Activated CD4-positive, CD25-positive, alpha-beta regulatory T cell treated with anti-CD3 and anti-CD28 coated beads, Interleukin-2, amount 50 U/mL, for 24 hours (primary cell): ENCODE measurements at regions not wholly inside any gene's neighbourhood (a gene's known extent, or its start where the extent isn't known, plus 50 kb on each side); places are given as distances from the start of the nearest gene placed in this dataset.
"Not testable (repeated sequence)": the region's sequence is repeated elsewhere in the genome, so short reads cannot be mapped to it uniquely, and the experiment has no call there.

Source experiments
- ATAC-seq, 2 donors: fragments of 150-1000 bp; cut with Tn5 transposase; one replicate each; pipeline ENCODE4 v1.10.0; 2021; ENCODE audit warnings: mild to moderate bottlenecking in 1 of 2, moderate library complexity in 1 of 2

- no peak for ATAC-seq
These were observed 336.3 kb upstream of the NOX3 start for GRCh38 chr6:155791891-155792290.

GRCh38 chr6:155791186-155791585 is 335.5 kb upstream of the NOX3 start:
- ATAC-seq: no peak

GRCh38 chr6:155787168-155787567 is 331.5 kb upstream of the NOX3 start:
- ATAC-seq: no peak

- no peak for ATAC-seq
These were observed 330.9 kb upstream of the NOX3 start for GRCh38 chr6:155786528-155786927.

- ATAC-seq: no peak
These were observed 327.3 kb upstream of the NOX3 start for GRCh38 chr6:155782739-155783459.

- no peak for ATAC-seq
These were observed 326.7 kb upstream of the NOX3 start for GRCh38 chr6:155782320-155782731.

- no peak for ATAC-seq
These were observed 323.8 kb upstream of the NOX3 start for GRCh38 chr6:155779456-155779855.

GRCh38 chr6:155778336-155778735 is 322.7 kb upstream of the NOX3 start:
- no peak for ATAC-seq

- ATAC-seq: no peak
These were observed 316.2 kb upstream of the NOX3 start for GRCh38 chr6:155771822-155772221.

- ATAC-seq: no peak
These were observed 315.2 kb upstream of the NOX3 start for GRCh38 chr6:155770856-155771255.

GRCh38 chr6:155770313-155770712 is 314.7 kb upstream of the NOX3 start:
- ATAC-seq: no peak

- no peak for ATAC-seq
These were observed 309.9 kb upstream of the NOX3 start for GRCh38 chr6:155765275-155766194.

GRCh38 chr6:155762649-155763048 is 307.0 kb upstream of the NOX3 start:
- no peak for ATAC-seq

GRCh38 chr6:155755452-155755851 is 299.8 kb upstream of the NOX3 start:
- no peak for ATAC-seq

GRCh38 chr6:155748778-155749177 is 293.1 kb upstream of the NOX3 start:
- ATAC-seq: not testable (repeated sequence)

- ATAC-seq: no peak
These were observed 291.9 kb upstream of the NOX3 start for GRCh38 chr6:155747491-155747890.

GRCh38 chr6:155740781-155741399 is 285.3 kb upstream of the NOX3 start:
- no peak for ATAC-seq

GRCh38 chr6:155738602-155739105 is 283.0 kb upstream of the NOX3 start:
- no peak for ATAC-seq

- ATAC-seq: no peak
These were observed 261.7 kb upstream of the NOX3 start for GRCh38 chr6:155717374-155717773.

GRCh38 chr6:155710704-155711103 is 255.1 kb upstream of the NOX3 start:
- ATAC-seq: no peak

- ATAC-seq: no peak
These were observed 253.6 kb upstream of the NOX3 start for GRCh38 chr6:155709262-155709661.

- no peak for ATAC-seq
These were observed 252.5 kb upstream of the NOX3 start for GRCh38 chr6:155708100-155708499.

- ATAC-seq: no peak
These were observed 251.2 kb upstream of the NOX3 start for GRCh38 chr6:155706806-155707205.
